ENCODE measurements at regions not wholly inside any gene's neighbourhood (a gene's known extent, or its start where the extent isn't known, plus 50 kb on each side); places are given as distances from the start of the nearest gene placed in this dataset.

- Histone ChIP-seq H3K4me2 (ENCODE audit: low read length) (no peak overlapping the region), H3K9me2 (replicated peaks; ENCODE audit: control insufficient read depth, low read length) (no peaks in the 10 kb centered on the region), H3F3A (ENCODE audit: control insufficient read depth, insufficient read depth) (no peaks in the 10 kb centered on the region), H3K27me3 (ENCODE audit: control insufficient read depth, low read length) (no peaks in the 10 kb centered on the region), H3K4me3 (ENCODE audit: low read length) (no peak overlapping the region), H3K36me3 (ENCODE audit: control insufficient read depth, low read length) (no peaks in the 10 kb centered on the region), H3K27ac (ENCODE audit: low read depth, low read length) (no peak overlapping the region), H3K79me2 (ENCODE audit: control insufficient read depth, low read length) (no peaks in the 10 kb centered on the region), H3K4me1 (ENCODE audit: control insufficient read depth, low read length) (no peaks in the 10 kb centered on the region), H3K9me3 (ENCODE audit: control insufficient read depth, insufficient read depth, low read length) (no peaks in the 10 kb centered on the region), H4K20me1 (ENCODE audit: control insufficient read depth, insufficient read depth, low read depth, low read length) (no peaks in the 10 kb centered on the region)
- no peak for TF ChIP-seq EZH2phosphoT487 (IDR thresholded peaks at IDR 0.05; ENCODE audit: borderline replicate concordance, low read length)
- TF ChIP-seq, protein P1, sequence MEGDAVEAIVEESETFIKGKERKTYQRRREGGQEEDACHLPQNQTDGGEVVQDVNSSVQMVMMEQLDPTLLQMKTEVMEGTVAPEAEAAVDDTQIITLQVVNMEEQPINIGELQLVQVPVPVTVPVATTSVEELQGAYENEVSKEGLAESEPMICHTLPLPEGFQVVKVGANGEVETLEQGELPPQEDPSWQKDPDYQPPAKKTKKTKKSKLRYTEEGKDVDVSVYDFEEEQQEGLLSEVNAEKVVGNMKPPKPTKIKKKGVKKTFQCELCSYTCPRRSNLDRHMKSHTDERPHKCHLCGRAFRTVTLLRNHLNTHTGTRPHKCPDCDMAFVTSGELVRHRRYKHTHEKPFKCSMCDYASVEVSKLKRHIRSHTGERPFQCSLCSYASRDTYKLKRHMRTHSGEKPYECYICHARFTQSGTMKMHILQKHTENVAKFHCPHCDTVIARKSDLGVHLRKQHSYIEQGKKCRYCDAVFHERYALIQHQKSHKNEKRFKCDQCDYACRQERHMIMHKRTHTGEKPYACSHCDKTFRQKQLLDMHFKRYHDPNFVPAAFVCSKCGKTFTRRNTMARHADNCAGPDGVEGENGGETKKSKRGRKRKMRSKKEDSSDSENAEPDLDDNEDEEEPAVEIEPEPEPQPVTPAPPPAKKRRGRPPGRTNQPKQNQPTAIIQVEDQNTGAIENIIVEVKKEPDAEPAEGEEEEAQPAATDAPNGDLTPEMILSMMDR (IDR thresholded peaks at IDR 0.05; ENCODE audit: low read depth, low read length, poor library complexity, severe bottlenecking) = no peak
Observed at GRCh38 chr11:80162387-80162786, 721.6 kb upstream of the TENM4 start.

DNA sequence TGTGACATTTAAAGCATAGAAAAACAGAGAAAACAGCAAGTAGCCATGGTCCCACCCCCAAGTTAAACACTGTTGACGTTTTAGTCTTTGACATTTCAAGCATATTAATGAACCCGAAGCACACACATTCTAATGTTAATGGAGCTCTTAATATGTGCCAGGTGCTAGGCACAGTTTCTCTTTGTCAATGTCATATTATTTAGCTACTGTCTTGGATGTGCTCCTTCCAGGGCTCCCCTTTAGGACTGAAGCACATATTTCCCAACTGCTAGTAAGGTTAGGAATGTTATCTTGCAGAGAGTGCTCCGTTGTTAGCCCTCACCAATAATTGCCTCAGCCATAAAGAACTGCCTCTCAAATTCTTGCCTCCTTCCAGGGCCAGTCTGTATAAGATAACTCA is 716.6 kb upstream of the TENM4 start:
- Histone ChIP-seq H3K9me3 (ENCODE audit: control insufficient read depth, insufficient read depth, low read length) (no peaks in the 10 kb centered on the region), H3K79me2 (ENCODE audit: control insufficient read depth, low read length) (no peaks in the 10 kb centered on the region), H3K4me3 (ENCODE audit: low read length) (no peak overlapping the region), H3K4me2 (ENCODE audit: low read length) (no peak overlapping the region), H3K4me1 (ENCODE audit: control insufficient read depth, low read length) (no peaks in the 10 kb centered on the region), H3K9me2 (replicated peaks; ENCODE audit: control insufficient read depth, low read length) (no peaks in the 10 kb centered on the region), H3K36me3 (ENCODE audit: control insufficient read depth, low read length) (no peaks in the 10 kb centered on the region), H3F3A (ENCODE audit: control insufficient read depth, insufficient read depth) (no peaks in the 10 kb centered on the region), H4K20me1 (ENCODE audit: control insufficient read depth, insufficient read depth, low read depth, low read length) (no peaks in the 10 kb centered on the region), H3K27ac (ENCODE audit: low read depth, low read length) (no peak overlapping the region), H3K27me3 (ENCODE audit: control insufficient read depth, low read length) (no peaks in the 10 kb centered on the region)
- TF ChIP-seq, protein P1 (IDR thresholded peaks at IDR 0.05; ENCODE audit: low read depth, low read length, poor library complexity, severe bottlenecking) = no peak
- no peak for TF ChIP-seq EZH2phosphoT487 (IDR thresholded peaks at IDR 0.05; ENCODE audit: borderline replicate concordance, low read length)

- Histone ChIP-seq H3K9me3 (ENCODE audit: control insufficient read depth, insufficient read depth, low read length) (no peaks in the 10 kb centered on the region), H3K4me3 (ENCODE audit: low read length) (no peak overlapping the region), H3K9me2 (replicated peaks; ENCODE audit: control insufficient read depth, low read length) (no peaks in the 10 kb centered on the region), H3K79me2 (ENCODE audit: control insufficient read depth, low read length) (no peaks in the 10 kb centered on the region), H3K4me2 (ENCODE audit: low read length) (no peak overlapping the region), H3K27ac (ENCODE audit: low read depth, low read length) (no peak overlapping the region), H3K27me3 (ENCODE audit: control insufficient read depth, low read length) (no peaks in the 10 kb centered on the region), H3K36me3 (ENCODE audit: control insufficient read depth, low read length) (no peaks in the 10 kb centered on the region), H4K20me1 (ENCODE audit: control insufficient read depth, insufficient read depth, low read depth, low read length) (no peaks in the 10 kb centered on the region), H3F3A (ENCODE audit: control insufficient read depth, insufficient read depth) (no peaks in the 10 kb centered on the region), H3K4me1 (ENCODE audit: control insufficient read depth, low read length) (no peaks in the 10 kb centered on the region)
- TF ChIP-seq, protein P1 (IDR thresholded peaks at IDR 0.05; ENCODE audit: low read depth, low read length, poor library complexity, severe bottlenecking) = no peak
- no peak for TF ChIP-seq EZH2phosphoT487 (IDR thresholded peaks at IDR 0.05; ENCODE audit: borderline replicate concordance, low read length)
Observed at GRCh38 chr11:80156062-80156461, 715.2 kb upstream of the TENM4 start.
